ENCODE measurements at regions not wholly inside any gene's neighbourhood (a gene's known extent, or its start where the extent isn't known, plus 50 kb on each side); places are given as distances from the start of the nearest gene placed in this dataset.

DNA sequence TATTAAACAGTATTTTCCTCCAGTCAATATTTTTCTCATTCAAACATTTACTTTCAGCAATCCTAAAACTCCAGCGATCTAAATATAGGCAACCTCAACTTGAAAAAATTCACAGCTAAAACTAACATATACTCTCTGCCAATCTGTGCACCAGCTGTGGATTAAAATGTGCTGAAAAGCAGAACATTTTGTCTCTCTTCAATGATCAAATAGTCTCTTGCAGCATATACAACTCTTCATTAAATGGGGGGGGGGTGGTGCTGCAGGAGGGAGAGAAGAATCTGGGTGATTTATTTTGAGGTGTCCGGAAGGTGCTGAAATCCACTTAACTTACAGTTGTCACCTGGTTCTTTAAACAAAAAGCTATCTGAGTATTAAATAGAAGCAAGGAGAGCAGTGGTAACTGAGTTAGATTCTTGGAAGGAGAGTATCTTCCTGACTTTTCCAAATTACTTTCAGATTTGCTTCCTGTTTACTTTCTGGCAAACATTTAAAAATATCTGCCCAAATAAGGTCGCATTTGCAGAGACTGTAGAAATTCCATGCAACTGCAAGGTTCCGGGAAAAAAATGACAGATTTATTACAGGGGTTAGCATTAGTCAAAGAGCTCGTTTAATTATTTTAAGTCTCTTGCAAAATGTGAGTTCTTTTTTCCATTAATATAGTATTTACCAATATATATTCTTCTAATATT, 904.7 kb upstream of the ACVR2A start:
- Histone ChIP-seq H3K27ac (ENCODE audit: extremely low read depth, low read depth, low read length) (no peak overlapping the region), H3K9me3 (ENCODE audit: control insufficient read depth, insufficient read depth, low read depth, low read length) (no peaks in the 10 kb centered on the region), H3K4me1 (ENCODE audit: control insufficient read depth, insufficient read depth, low read length) (0 out of 2 replicates have a peak, but pooled peaks cover 2% of the 10 kb centered on the region), H3K4me3 (ENCODE audit: low read depth, low read length) (no peak overlapping the region), H3K36me3 (ENCODE audit: control insufficient read depth in 2 of 2, insufficient read depth in 1 of 2, low read length in 2 of 2) (no peaks in the 10 kb centered on the region)
- ChIA-PET POLR2A (interaction anchor here (0.7 kb wide), 1 partner anchor 11 kb away, joined by 3 read pairs; no protein-coding TSS in a partner anchor), CTCF (no interaction called here)
- no peak for TF ChIP-seq ZNF600 (tag by site-specific recombination; IDR thresholded peaks at IDR 0.05)
- TF ChIP-seq ZNF302 (tag by site-specific recombination; IDR thresholded peaks at IDR 0.05; ENCODE audit: low read depth), result no peak
- TF ChIP-seq ZNF391 (tag by site-specific recombination; IDR thresholded peaks at IDR 0.05; ENCODE audit: borderline replicate concordance, low read depth), result no peak
- TF ChIP-seq ZNF664 (tag by site-specific recombination; IDR thresholded peaks at IDR 0.05), result no peak
- no peak for TF ChIP-seq ZXDB (tag by site-specific recombination; IDR thresholded peaks at IDR 0.05)
- TF ChIP-seq, protein P1, sequence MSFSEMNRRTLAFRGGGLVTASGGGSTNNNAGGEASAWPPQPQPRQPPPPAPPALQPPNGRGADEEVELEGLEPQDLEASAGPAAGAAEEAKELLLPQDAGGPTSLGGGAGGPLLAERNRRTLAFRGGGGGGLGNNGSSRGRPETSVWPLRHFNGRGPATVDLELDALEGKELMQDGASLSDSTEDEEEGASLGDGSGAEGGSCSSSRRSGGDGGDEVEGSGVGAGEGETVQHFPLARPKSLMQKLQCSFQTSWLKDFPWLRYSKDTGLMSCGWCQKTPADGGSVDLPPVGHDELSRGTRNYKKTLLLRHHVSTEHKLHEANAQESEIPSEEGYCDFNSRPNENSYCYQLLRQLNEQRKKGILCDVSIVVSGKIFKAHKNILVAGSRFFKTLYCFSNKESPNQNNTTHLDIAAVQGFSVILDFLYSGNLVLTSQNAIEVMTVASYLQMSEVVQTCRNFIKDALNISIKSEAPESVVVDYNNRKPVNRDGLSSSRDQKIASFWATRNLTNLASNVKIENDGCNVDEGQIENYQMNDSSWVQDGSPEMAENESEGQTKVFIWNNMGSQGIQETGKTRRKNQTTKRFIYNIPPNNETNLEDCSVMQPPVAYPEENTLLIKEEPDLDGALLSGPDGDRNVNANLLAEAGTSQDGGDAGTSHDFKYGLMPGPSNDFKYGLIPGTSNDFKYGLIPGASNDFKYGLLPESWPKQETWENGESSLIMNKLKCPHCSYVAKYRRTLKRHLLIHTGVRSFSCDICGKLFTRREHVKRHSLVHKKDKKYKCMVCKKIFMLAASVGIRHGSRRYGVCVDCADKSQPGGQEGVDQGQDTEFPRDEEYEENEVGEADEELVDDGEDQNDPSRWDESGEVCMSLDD (tag by site-specific recombination; IDR thresholded peaks at IDR 0.05), result no peak
- TF ChIP-seq HOXC10 (CRISPR knock-in tag; IDR thresholded peaks at IDR 0.05), result no peak
- TF ChIP-seq, protein P2, sequence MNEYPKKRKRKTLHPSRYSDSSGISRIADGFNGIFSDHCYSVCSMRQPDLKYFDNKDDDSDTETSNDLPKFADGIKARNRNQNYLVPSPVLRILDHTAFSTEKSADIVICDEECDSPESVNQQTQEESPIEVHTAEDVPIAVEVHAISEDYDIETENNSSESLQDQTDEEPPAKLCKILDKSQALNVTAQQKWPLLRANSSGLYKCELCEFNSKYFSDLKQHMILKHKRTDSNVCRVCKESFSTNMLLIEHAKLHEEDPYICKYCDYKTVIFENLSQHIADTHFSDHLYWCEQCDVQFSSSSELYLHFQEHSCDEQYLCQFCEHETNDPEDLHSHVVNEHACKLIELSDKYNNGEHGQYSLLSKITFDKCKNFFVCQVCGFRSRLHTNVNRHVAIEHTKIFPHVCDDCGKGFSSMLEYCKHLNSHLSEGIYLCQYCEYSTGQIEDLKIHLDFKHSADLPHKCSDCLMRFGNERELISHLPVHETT (tag by site-specific recombination; IDR thresholded peaks at IDR 0.05), result no peak
- TF ChIP-seq ZSCAN23 (tag by site-specific recombination; IDR thresholded peaks at IDR 0.05), result no peak
- no peak for TF ChIP-seq ZNF175 (tag by site-specific recombination; IDR thresholded peaks at IDR 0.05)
- no peak for TF ChIP-seq ZNF544 (tag by site-specific recombination; IDR thresholded peaks at IDR 0.05)
- no peak for TF ChIP-seq ZNF223 (tag by site-specific recombination; IDR thresholded peaks at IDR 0.05)
- TF ChIP-seq ZNF768 (tag by site-specific recombination; IDR thresholded peaks at IDR 0.05), result no peak
- no peak for TF ChIP-seq MEIS1 (CRISPR knock-in tag; IDR thresholded peaks at IDR 0.05; ENCODE audit: borderline replicate concordance)
- TF ChIP-seq, protein P3, sequence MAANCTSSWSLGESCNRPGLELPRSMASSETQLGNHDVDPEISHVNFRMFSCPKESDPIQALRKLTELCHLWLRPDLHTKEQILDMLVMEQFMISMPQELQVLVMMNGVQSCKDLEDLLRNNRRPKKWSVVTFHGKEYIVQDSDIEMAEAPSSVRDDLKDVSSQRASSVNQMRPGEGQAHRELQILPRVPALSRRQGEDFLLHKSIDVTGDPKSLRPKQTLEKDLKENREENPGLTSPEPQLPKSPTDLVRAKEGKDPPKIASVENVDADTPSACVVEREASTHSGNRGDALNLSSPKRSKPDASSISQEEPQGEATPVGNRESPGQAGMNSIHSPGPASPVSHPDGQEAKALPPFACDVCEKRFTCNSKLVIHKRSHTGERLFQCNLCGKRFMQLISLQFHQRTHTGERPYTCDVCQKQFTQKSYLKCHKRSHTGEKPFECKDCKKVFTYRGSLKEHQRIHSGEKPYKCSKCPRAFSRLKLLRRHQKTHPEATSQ (tag by site-specific recombination; IDR thresholded peaks at IDR 0.05), result no peak
- TF ChIP-seq REPIN1 (tag by site-specific recombination; IDR thresholded peaks at IDR 0.05; ENCODE audit: low read depth), result no peak
- no peak for TF ChIP-seq SP3 (tag by site-specific recombination; IDR thresholded peaks at IDR 0.05)
- TF ChIP-seq, protein P4, sequence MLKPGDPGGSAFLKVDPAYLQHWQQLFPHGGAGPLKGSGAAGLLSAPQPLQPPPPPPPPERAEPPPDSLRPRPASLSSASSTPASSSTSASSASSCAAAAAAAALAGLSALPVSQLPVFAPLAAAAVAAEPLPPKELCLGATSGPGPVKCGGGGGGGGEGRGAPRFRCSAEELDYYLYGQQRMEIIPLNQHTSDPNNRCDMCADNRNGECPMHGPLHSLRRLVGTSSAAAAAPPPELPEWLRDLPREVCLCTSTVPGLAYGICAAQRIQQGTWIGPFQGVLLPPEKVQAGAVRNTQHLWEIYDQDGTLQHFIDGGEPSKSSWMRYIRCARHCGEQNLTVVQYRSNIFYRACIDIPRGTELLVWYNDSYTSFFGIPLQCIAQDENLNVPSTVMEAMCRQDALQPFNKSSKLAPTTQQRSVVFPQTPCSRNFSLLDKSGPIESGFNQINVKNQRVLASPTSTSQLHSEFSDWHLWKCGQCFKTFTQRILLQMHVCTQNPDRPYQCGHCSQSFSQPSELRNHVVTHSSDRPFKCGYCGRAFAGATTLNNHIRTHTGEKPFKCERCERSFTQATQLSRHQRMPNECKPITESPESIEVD (tag by site-specific recombination; IDR thresholded peaks at IDR 0.05), result no peak
- TF ChIP-seq, protein P5, sequence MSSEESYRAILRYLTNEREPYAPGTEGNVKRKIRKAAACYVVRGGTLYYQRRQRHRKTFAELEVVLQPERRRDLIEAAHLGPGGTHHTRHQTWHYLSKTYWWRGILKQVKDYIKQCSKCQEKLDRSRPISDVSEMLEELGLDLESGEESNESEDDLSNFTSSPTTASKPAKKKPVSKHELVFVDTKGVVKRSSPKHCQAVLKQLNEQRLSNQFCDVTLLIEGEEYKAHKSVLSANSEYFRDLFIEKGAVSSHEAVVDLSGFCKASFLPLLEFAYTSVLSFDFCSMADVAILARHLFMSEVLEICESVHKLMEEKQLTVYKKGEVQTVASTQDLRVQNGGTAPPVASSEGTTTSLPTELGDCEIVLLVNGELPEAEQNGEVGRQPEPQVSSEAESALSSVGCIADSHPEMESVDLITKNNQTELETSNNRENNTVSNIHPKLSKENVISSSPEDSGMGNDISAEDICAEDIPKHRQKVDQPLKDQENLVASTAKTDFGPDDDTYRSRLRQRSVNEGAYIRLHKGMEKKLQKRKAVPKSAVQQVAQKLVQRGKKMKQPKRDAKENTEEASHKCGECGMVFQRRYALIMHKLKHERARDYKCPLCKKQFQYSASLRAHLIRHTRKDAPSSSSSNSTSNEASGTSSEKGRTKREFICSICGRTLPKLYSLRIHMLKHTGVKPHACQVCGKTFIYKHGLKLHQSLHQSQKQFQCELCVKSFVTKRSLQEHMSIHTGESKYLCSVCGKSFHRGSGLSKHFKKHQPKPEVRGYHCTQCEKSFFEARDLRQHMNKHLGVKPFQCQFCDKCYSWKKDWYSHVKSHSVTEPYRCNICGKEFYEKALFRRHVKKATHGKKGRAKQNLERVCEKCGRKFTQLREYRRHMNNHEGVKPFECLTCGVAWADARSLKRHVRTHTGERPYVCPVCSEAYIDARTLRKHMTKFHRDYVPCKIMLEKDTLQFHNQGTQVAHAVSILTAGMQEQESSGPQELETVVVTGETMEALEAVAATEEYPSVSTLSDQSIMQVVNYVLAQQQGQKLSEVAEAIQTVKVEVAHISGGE (tag by site-specific recombination; conservative IDR thresholded peaks at IDR 0.05; ENCODE audit: low read depth), result no peak

Data from HEK293 (cell line).